ENCODE measurements at regions not wholly inside any gene's neighbourhood (a gene's known extent, or its start where the extent isn't known, plus 50 kb on each side); places are given as distances from the start of the nearest gene placed in this dataset.

GRCh38 chr2:129760669-129761068 lies 218.8 kb upstream of the RAB6C start:
- DNase-seq = no peak
- Mint-ChIP-seq H3K36me3 (no peaks in the 10 kb centered on the region), H3K9me3 (no peaks in the 10 kb centered on the region), H3K4me3 (no peak overlapping the region), H3K27ac (no peak overlapping the region), H3K27me3 (no peaks in the 10 kb centered on the region), H3K4me1 (no peaks in the 10 kb centered on the region)

- Mint-ChIP-seq H3K4me1 (no peaks in the 10 kb centered on the region), H3K36me3 (no peaks in the 10 kb centered on the region), H3K9me3 (no peaks in the 10 kb centered on the region), H3K4me3 (no peak overlapping the region), H3K27me3 (no peaks in the 10 kb centered on the region), H3K27ac (no peak overlapping the region)
- DNase-seq = no peak
Observed at GRCh38 chr2:129761569-129762021, 217.9 kb upstream of the RAB6C start.

- Mint-ChIP-seq H3K36me3 (no peaks in the 10 kb centered on the region), H3K27ac (no peak overlapping the region), H3K27me3 (no peaks in the 10 kb centered on the region), H3K4me1 (no peaks in the 10 kb centered on the region), H3K4me3 (no peak overlapping the region), H3K9me3 (no peaks in the 10 kb centered on the region)
- no peak for DNase-seq
Observed at GRCh38 chr2:129762386-129763189, 216.9 kb upstream of the RAB6C start.

GRCh38 chr2:129763190-129763846 lies 216.1 kb upstream of the RAB6C start:
- Mint-ChIP-seq H3K36me3 (no peaks in the 10 kb centered on the region), H3K9me3 (no peaks in the 10 kb centered on the region), H3K4me3 (no peak overlapping the region), H3K4me1 (no peaks in the 10 kb centered on the region), H3K27me3 (no peaks in the 10 kb centered on the region), H3K27ac (no peak overlapping the region)
- no peak for DNase-seq

- H3K27me3 Mint-ChIP-seq = no peaks in the 10 kb centered on the region
- no peak overlapping the region for H3K27ac Mint-ChIP-seq
- no peaks in the 10 kb centered on the region for H3K9me3 Mint-ChIP-seq
- H3K4me3 Mint-ChIP-seq = no peak overlapping the region
- H3K36me3 Mint-ChIP-seq = no peaks in the 10 kb centered on the region
- no peak for DNase-seq
- no peaks in the 10 kb centered on the region for H3K4me1 Mint-ChIP-seq
Observed at GRCh38 chr2:129763966-129764365, 215.5 kb upstream of the RAB6C start.

- DNase-seq = no peak
- H3K27ac Mint-ChIP-seq = no peak overlapping the region
- no peaks in the 10 kb centered on the region for H3K4me1 Mint-ChIP-seq
- no peaks in the 10 kb centered on the region for H3K36me3 Mint-ChIP-seq
- H3K9me3 Mint-ChIP-seq = no peaks in the 10 kb centered on the region
- H3K4me3 Mint-ChIP-seq = no peak overlapping the region
- no peaks in the 10 kb centered on the region for H3K27me3 Mint-ChIP-seq
Observed at GRCh38 chr2:129764376-129765325, 214.8 kb upstream of the RAB6C start.

GRCh38 chr2:129765326-129765677 lies 214.2 kb upstream of the RAB6C start:
- Mint-ChIP-seq H3K9me3 (no peaks in the 10 kb centered on the region), H3K27me3 (no peaks in the 10 kb centered on the region), H3K27ac (no peak overlapping the region), H3K4me1 (no peaks in the 10 kb centered on the region), H3K4me3 (no peak overlapping the region), H3K36me3 (no peaks in the 10 kb centered on the region)
- no peak for DNase-seq

GRCh38 chr2:129765678-129766351 lies 213.7 kb upstream of the RAB6C start:
- Mint-ChIP-seq H3K9me3 (no peaks in the 10 kb centered on the region), H3K27me3 (no peaks in the 10 kb centered on the region), H3K4me3 (no peak overlapping the region), H3K36me3 (no peaks in the 10 kb centered on the region), H3K27ac (no peak overlapping the region), H3K4me1 (no peaks in the 10 kb centered on the region)
- DNase-seq = no peak

GRCh38 chr2:129766374-129766993 lies 213.0 kb upstream of the RAB6C start:
- H3K36me3 Mint-ChIP-seq = no peaks in the 10 kb centered on the region
- H3K27me3 Mint-ChIP-seq = no peaks in the 10 kb centered on the region
- no peak for DNase-seq
- H3K9me3 Mint-ChIP-seq = no peaks in the 10 kb centered on the region
- H3K4me3 Mint-ChIP-seq = no peak overlapping the region
- H3K4me1 Mint-ChIP-seq = no peaks in the 10 kb centered on the region
- H3K27ac Mint-ChIP-seq = no peak overlapping the region

- Mint-ChIP-seq H3K36me3 (no peaks in the 10 kb centered on the region), H3K4me1 (no peaks in the 10 kb centered on the region), H3K4me3 (no peak overlapping the region), H3K27me3 (no peaks in the 10 kb centered on the region), H3K9me3 (no peaks in the 10 kb centered on the region), H3K27ac (no peak overlapping the region)
- DNase-seq = no peak
Observed at GRCh38 chr2:129767346-129768035, 212.0 kb upstream of the RAB6C start.

- no peaks in the 10 kb centered on the region for H3K27me3 Mint-ChIP-seq
- H3K27ac Mint-ChIP-seq = no peak overlapping the region
- no peak overlapping the region for H3K4me3 Mint-ChIP-seq
- no peak for DNase-seq
- H3K4me1 Mint-ChIP-seq = no peaks in the 10 kb centered on the region
- no peaks in the 10 kb centered on the region for H3K9me3 Mint-ChIP-seq
- no peaks in the 10 kb centered on the region for H3K36me3 Mint-ChIP-seq
Observed at GRCh38 chr2:129768036-129768386, 211.5 kb upstream of the RAB6C start.

GRCh38 chr2:129768485-129769184 lies 210.8 kb upstream of the RAB6C start:
- Mint-ChIP-seq H3K27ac (no peak overlapping the region), H3K9me3 (no peaks in the 10 kb centered on the region), H3K36me3 (no peaks in the 10 kb centered on the region), H3K27me3 (no peaks in the 10 kb centered on the region), H3K4me1 (no peaks in the 10 kb centered on the region), H3K4me3 (no peak overlapping the region)
- DNase-seq = no peak

GRCh38 chr2:129769185-129769991 lies 210.1 kb upstream of the RAB6C start:
- DNase-seq = no peak
- no peaks in the 10 kb centered on the region for H3K36me3 Mint-ChIP-seq
- no peaks in the 10 kb centered on the region for H3K4me1 Mint-ChIP-seq
- no peaks in the 10 kb centered on the region for H3K27me3 Mint-ChIP-seq
- H3K27ac Mint-ChIP-seq = no peak overlapping the region
- H3K9me3 Mint-ChIP-seq = peaks cover 2% of the 10 kb centered on the region
- H3K4me3 Mint-ChIP-seq = no peak overlapping the region

All from activated naive CD8-positive, alpha-beta T cell treated with anti-CD3 and anti-CD28 coated beads for 36 hours (primary cell).